ENCODE measurements at regions not wholly inside any gene's neighbourhood (a gene's known extent, or its start where the extent isn't known, plus 50 kb on each side); places are given as distances from the start of the nearest gene placed in this dataset.

DNA sequence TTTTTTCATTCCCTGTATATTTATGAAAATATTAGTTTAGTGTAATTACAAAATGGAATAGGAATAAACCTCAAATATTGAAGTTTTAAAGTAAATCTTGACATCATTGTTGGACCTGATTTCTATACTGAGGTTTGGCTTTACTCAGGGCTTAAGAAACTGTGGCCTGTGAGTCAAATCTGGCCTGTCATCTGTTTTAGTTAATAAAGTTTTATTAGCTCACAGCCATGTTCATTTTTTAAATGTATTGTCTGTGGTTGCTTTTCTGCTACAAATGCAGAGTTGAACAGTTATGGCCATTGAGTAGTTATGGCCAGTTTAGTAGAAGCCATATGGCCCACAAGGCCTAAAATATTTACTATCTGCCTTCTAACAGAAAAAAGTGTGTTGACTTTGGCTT lies 80.7 kb downstream of the DIPK2A start:
- TF ChIP-seq, protein P1, sequence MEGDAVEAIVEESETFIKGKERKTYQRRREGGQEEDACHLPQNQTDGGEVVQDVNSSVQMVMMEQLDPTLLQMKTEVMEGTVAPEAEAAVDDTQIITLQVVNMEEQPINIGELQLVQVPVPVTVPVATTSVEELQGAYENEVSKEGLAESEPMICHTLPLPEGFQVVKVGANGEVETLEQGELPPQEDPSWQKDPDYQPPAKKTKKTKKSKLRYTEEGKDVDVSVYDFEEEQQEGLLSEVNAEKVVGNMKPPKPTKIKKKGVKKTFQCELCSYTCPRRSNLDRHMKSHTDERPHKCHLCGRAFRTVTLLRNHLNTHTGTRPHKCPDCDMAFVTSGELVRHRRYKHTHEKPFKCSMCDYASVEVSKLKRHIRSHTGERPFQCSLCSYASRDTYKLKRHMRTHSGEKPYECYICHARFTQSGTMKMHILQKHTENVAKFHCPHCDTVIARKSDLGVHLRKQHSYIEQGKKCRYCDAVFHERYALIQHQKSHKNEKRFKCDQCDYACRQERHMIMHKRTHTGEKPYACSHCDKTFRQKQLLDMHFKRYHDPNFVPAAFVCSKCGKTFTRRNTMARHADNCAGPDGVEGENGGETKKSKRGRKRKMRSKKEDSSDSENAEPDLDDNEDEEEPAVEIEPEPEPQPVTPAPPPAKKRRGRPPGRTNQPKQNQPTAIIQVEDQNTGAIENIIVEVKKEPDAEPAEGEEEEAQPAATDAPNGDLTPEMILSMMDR (IDR thresholded peaks at IDR 0.05) = no peak
- TF ChIP-seq POLR2A (IDR thresholded peaks at IDR 0.05) = no peak
